ENCODE measurements at regions not wholly inside any gene's neighbourhood (a gene's known extent, or its start where the extent isn't known, plus 50 kb on each side); places are given as distances from the start of the nearest gene placed in this dataset.

- peak; percentile 51 for DNase-seq
- in situ Hi-C loops (cut with HindIII; ENCODE audit: low pct_ligation_motif_present, low pct_unique_long_range_greater_than_20kb, low sequenced_read_pairs) = no loop called here
Measured at GRCh38 chr9:119009249-119009648, 360.0 kb downstream of the BRINP1 start.

GRCh38 chr9:119020284-119020683 is 349.0 kb downstream of the BRINP1 start:
- no peak for DNase-seq
- in situ Hi-C loops (cut with HindIII; ENCODE audit: low pct_ligation_motif_present, low pct_unique_long_range_greater_than_20kb, low sequenced_read_pairs) = no loop called here

- in situ Hi-C loops (cut with HindIII; ENCODE audit: low pct_ligation_motif_present, low pct_unique_long_range_greater_than_20kb, low sequenced_read_pairs) = no loop called here
- DNase-seq = no peak
Measured at GRCh38 chr9:119020730-119021333, 348.4 kb downstream of the BRINP1 start.

- DNase-seq = no peak
- in situ Hi-C loops (cut with HindIII; ENCODE audit: low pct_ligation_motif_present, low pct_unique_long_range_greater_than_20kb, low sequenced_read_pairs) = no loop called here
Measured at GRCh38 chr9:119026120-119026519, 343.1 kb downstream of the BRINP1 start.

- in situ Hi-C loops (cut with HindIII; ENCODE audit: low pct_ligation_motif_present, low pct_unique_long_range_greater_than_20kb, low sequenced_read_pairs) = no loop called here
Measured at GRCh38 chr9:119027901-119028699, 341.1 kb downstream of the BRINP1 start.

GRCh38 chr9:119029886-119030285 is 339.3 kb downstream of the BRINP1 start:
- in situ Hi-C loops (cut with HindIII; ENCODE audit: low pct_ligation_motif_present, low pct_unique_long_range_greater_than_20kb, low sequenced_read_pairs) = no loop called here
- no peak for DNase-seq

More at GRCh38 chr9:119027901-119028699, 341.1 kb downstream of the BRINP1 start:
- DNase-seq = no peak

- in situ Hi-C loops (cut with HindIII; ENCODE audit: low pct_ligation_motif_present, low pct_unique_long_range_greater_than_20kb, low sequenced_read_pairs) = no loop called here
- DNase-seq = no peak
Measured at GRCh38 chr9:119033596-119033995, 335.6 kb downstream of the BRINP1 start.

- in situ Hi-C loops (cut with HindIII; ENCODE audit: low pct_ligation_motif_present, low pct_unique_long_range_greater_than_20kb, low sequenced_read_pairs) = no loop called here
- no peak for DNase-seq
Measured at GRCh38 chr9:119036969-119037368, 332.3 kb downstream of the BRINP1 start.

- no peak for DNase-seq
- in situ Hi-C loops (cut with HindIII; ENCODE audit: low pct_ligation_motif_present, low pct_unique_long_range_greater_than_20kb, low sequenced_read_pairs) = no loop called here
Measured at GRCh38 chr9:119043996-119044395, 325.2 kb downstream of the BRINP1 start.

- in situ Hi-C loops (cut with HindIII; ENCODE audit: low pct_ligation_motif_present, low pct_unique_long_range_greater_than_20kb, low sequenced_read_pairs) = no loop called here
- no peak for DNase-seq
Measured at GRCh38 chr9:119044806-119045205, 324.4 kb downstream of the BRINP1 start.

- no peak for DNase-seq
- in situ Hi-C loops (cut with HindIII; ENCODE audit: low pct_ligation_motif_present, low pct_unique_long_range_greater_than_20kb, low sequenced_read_pairs) = no loop called here
Measured at GRCh38 chr9:119047513-119048307, 321.5 kb downstream of the BRINP1 start.

- in situ Hi-C loops (cut with HindIII; ENCODE audit: low pct_ligation_motif_present, low pct_unique_long_range_greater_than_20kb, low sequenced_read_pairs) = no loop called here
- DNase-seq = no peak
Measured at GRCh38 chr9:119050281-119050680, 319.0 kb downstream of the BRINP1 start.

GRCh38 chr9:119052339-119053030 is 316.8 kb downstream of the BRINP1 start:
- in situ Hi-C loops (cut with HindIII; ENCODE audit: low pct_ligation_motif_present, low pct_unique_long_range_greater_than_20kb, low sequenced_read_pairs) = no loop called here
- DNase-seq = no peak

GRCh38 chr9:119053070-119053469 is 316.2 kb downstream of the BRINP1 start:
- no peak for DNase-seq
- in situ Hi-C loops (cut with HindIII; ENCODE audit: low pct_ligation_motif_present, low pct_unique_long_range_greater_than_20kb, low sequenced_read_pairs) = no loop called here

GRCh38 chr9:119060629-119061385 is 308.4 kb downstream of the BRINP1 start:
- DNase-seq = no peak

GRCh38 chr9:119071636-119072035 is 297.6 kb downstream of the BRINP1 start:
- no peak for DNase-seq
- in situ Hi-C loops (cut with HindIII; ENCODE audit: low pct_ligation_motif_present, low pct_unique_long_range_greater_than_20kb, low sequenced_read_pairs) = no loop called here

More at GRCh38 chr9:119060629-119061385, 308.4 kb downstream of the BRINP1 start:
- in situ Hi-C loops (cut with HindIII; ENCODE audit: low pct_ligation_motif_present, low pct_unique_long_range_greater_than_20kb, low sequenced_read_pairs) = no loop called here

- in situ Hi-C loops (cut with HindIII; ENCODE audit: low pct_ligation_motif_present, low pct_unique_long_range_greater_than_20kb, low sequenced_read_pairs) = no loop called here
- DNase-seq = no peak
Measured at GRCh38 chr9:119074017-119074416, 295.2 kb downstream of the BRINP1 start.

GRCh38 chr9:119078015-119078414 is 291.2 kb downstream of the BRINP1 start:
- no peak for DNase-seq
- in situ Hi-C loops (cut with HindIII; ENCODE audit: low pct_ligation_motif_present, low pct_unique_long_range_greater_than_20kb, low sequenced_read_pairs) = no loop called here
